Gastrocnemius medialis (tissue), 4 donors: ENCODE measurements at regions not wholly inside any gene's neighbourhood (a gene's known extent, or its start where the extent isn't known, plus 50 kb on each side); places are given as distances from the start of the nearest gene placed in this dataset.

ENCODE experiments used
- CTCF ChIP-seq, 5 experiments: fragments of 450-650 bp in 3 of 5; fragments of 200-600 bp in 2 of 5; sonication (generic) in 2 of 5; IDR thresholded peaks in 4 of 5; conservative IDR thresholded peaks in 1 of 5; 1 replicate in 4 of 5; 2 replicates in 1 of 5; pipeline ENCODE4 v1.5.1; 2016 to 2019; ENCODE audit warnings: antibody characterized with exemption in 5 of 5, mild to moderate bottlenecking in 3 of 5, moderate library complexity in 3 of 5
- POLR2A ChIP-seq, 2 donors: fragments of 450-650 bp; IDR thresholded peaks; one replicate each; pipeline ENCODE4 v1.6.1; 2017; ENCODE audit warnings: antibody characterized with exemption in 2 of 2, mild to moderate bottlenecking in 2 of 2, moderate library complexity in 2 of 2

- TF ChIP-seq CTCF (IDR thresholded peaks at IDR 0.05 in 4 of 5, conservative IDR thresholded peaks at IDR 0.05 in 1 of 5) = no peak
- no peak for TF ChIP-seq POLR2A (IDR thresholded peaks at IDR 0.05)
Measured at GRCh38 chrX:138294951-138295350, 416.6 kb downstream of the FGF13 start.
